ENCODE measurements at regions not wholly inside any gene's neighbourhood (a gene's known extent, or its start where the extent isn't known, plus 50 kb on each side); places are given as distances from the start of the nearest gene placed in this dataset.

DNA sequence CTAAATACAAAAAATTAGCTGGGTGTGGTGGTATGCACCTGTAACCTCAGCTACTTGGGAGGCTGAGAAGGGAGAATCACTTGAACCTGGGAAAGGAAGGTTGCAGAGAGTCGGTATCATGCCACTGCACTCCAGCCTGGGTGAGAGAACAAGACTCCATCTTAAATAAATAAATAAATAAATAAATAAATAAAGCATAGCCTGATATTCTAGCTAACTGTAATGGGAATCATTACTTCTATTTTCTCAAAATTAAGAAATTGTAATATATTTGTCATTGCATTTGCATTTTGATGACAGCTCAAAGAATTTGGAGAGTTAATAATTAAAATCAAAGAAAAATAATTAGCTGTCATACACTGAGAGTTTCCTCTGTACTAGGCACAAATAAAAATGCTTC, 561.1 kb downstream of the EFNB2 start:
- TF ChIP-seq, protein P1, sequence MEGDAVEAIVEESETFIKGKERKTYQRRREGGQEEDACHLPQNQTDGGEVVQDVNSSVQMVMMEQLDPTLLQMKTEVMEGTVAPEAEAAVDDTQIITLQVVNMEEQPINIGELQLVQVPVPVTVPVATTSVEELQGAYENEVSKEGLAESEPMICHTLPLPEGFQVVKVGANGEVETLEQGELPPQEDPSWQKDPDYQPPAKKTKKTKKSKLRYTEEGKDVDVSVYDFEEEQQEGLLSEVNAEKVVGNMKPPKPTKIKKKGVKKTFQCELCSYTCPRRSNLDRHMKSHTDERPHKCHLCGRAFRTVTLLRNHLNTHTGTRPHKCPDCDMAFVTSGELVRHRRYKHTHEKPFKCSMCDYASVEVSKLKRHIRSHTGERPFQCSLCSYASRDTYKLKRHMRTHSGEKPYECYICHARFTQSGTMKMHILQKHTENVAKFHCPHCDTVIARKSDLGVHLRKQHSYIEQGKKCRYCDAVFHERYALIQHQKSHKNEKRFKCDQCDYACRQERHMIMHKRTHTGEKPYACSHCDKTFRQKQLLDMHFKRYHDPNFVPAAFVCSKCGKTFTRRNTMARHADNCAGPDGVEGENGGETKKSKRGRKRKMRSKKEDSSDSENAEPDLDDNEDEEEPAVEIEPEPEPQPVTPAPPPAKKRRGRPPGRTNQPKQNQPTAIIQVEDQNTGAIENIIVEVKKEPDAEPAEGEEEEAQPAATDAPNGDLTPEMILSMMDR (IDR thresholded peaks at IDR 0.05) = no peak
- Histone ChIP-seq H3K27me3 (no peaks in the 10 kb centered on the region), H3K4me1 (ENCODE audit: control insufficient read depth in 1 of 2, insufficient read depth in 1 of 2, low read depth in 1 of 2, low read length in 1 of 2) (no peaks in the 10 kb centered on the region), H3K9me3 (no peaks in the 10 kb centered on the region), H3K27ac (no peak overlapping the region), H3K36me3 (no peaks in the 10 kb centered on the region), H3K4me3 (ENCODE audit: low read depth in 1 of 2, low read length in 1 of 2) (no peak overlapping the region)

DNA sequence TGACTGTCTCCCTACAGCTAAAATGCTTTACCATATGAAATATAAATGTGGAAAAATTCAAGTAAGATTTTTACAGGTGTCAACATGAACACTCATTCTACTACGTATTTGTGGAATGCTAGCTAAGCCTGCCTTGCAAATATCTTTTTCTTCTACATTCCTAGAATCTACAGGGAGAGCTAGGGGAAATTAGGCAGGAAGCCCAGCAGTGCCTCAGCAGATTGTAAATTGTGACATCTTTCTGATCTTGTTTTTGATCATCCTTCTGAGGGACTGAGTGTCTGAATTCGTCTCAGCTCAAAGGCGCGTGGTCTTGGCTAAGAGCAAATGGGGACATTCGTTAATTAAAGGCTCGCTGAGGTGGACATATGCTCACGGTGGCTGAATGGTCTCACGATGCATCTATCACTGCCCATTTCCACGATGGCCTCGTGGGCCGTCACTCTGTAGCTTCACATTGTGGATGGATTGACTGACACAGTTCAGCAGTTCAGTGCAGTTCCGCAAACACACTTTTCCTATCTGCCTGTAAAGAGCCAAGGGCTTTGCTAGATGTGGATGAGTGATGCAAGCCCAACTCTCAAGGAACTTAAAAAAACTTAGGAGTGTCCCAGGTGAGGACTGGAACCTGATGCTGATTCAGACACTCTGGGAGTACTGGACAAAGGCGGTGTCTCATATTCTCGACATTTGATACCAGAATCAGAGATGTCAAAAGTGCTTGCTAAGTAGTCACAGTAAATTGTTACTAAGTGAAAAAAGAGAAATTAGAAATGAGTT, 562.5 kb downstream of the EFNB2 start:
- no peaks in the 10 kb centered on the region for H3K27me3 ChIP-seq
- H3K4me1 ChIP-seq (ENCODE audit: control insufficient read depth in 1 of 2, insufficient read depth in 1 of 2, low read depth in 1 of 2, low read length in 1 of 2) = no peaks in the 10 kb centered on the region
- no peaks in the 10 kb centered on the region for H3K36me3 ChIP-seq
- no peak overlapping the region for H3K4me3 ChIP-seq (ENCODE audit: low read depth in 1 of 2, low read length in 1 of 2)
- TF ChIP-seq, protein P1 (IDR thresholded peaks at IDR 0.05) = no peak
- H3K27ac ChIP-seq = no peak overlapping the region
- H3K9me3 ChIP-seq = no peaks in the 10 kb centered on the region

DNA sequence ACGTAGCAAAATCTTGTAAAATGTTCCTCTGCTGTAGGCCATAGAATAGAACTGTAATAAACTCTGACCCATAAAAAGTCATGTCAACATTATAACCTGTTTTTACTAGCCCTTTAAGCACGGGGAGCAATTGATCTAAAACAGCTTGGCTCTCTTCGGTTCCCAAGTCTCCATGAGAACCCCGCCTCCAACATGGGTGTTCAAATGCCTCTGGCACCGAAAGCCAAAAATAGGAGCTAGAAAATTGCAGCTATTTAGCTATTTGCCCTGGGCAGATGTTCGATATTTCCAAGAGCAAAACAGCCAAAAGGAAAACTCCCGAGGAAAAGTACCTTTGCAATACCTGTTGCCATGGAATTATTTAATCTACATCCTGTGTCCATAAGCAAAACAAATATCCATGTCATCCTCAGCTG, 563.1 kb downstream of the EFNB2 start:
- Histone ChIP-seq H3K36me3 (no peaks in the 10 kb centered on the region), H3K4me3 (ENCODE audit: low read depth in 1 of 2, low read length in 1 of 2) (no peak overlapping the region), H3K9me3 (no peaks in the 10 kb centered on the region), H3K4me1 (ENCODE audit: control insufficient read depth in 1 of 2, insufficient read depth in 1 of 2, low read depth in 1 of 2, low read length in 1 of 2) (no peaks in the 10 kb centered on the region), H3K27ac (no peak overlapping the region), H3K27me3 (no peaks in the 10 kb centered on the region)
- TF ChIP-seq, protein P1 (IDR thresholded peaks at IDR 0.05) = no peak

DNA sequence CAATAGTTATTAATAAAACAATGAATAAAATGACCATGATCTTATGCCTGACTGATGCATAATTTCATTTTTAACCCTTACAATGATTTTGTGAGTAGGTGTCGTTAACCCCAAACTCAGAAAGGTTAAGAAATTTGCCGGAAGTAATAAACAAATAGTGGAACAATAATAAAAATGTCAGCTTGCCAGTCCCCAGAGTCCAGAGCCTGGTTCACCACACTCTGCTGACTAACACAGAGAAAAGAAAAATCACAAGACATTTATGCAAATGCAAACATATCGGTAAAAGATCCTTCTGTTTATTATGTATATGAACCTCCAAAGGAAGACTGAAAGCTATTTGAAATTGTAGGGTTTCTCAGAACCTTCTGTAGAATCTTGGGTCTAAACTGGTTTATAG, 563.7 kb downstream of the EFNB2 start:
- no peaks in the 10 kb centered on the region for H3K27me3 ChIP-seq
- no peak overlapping the region for H3K4me3 ChIP-seq (ENCODE audit: low read depth in 1 of 2, low read length in 1 of 2)

DNA sequence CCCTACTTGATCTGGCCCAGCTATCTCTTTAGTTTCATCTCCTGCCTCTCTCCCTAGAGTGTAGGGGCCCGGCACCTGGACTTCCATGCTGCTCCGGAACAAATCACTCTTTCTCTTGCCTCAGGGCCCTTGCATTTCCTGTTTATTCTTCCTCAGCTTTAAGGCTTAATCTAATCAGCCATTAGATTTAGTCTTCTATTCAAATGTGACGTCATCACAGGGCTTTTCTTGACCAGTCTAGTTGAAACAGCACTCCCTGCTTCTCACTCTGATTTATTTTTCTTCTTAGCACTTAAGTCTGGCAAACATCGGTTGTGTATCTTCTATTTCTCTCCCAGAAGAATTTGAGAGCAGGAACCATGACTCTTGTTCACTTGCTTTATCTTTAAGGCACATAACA, 564.1 kb downstream of the EFNB2 start:
- no peaks in the 10 kb centered on the region for H3K27me3 ChIP-seq
- TF ChIP-seq, protein P1 (IDR thresholded peaks at IDR 0.05) = no peak

More for the DNA sequence above, 563.7 kb downstream of the EFNB2 start:
- Histone ChIP-seq H3K4me1 (ENCODE audit: control insufficient read depth in 1 of 2, insufficient read depth in 1 of 2, low read depth in 1 of 2, low read length in 1 of 2) (no peaks in the 10 kb centered on the region), H3K9me3 (no peaks in the 10 kb centered on the region), H3K36me3 (no peaks in the 10 kb centered on the region), H3K27ac (no peak overlapping the region)
- TF ChIP-seq, protein P1 (IDR thresholded peaks at IDR 0.05) = no peak

More for the DNA sequence above, 564.1 kb downstream of the EFNB2 start:
- Histone ChIP-seq H3K27ac (no peak overlapping the region), H3K4me3 (ENCODE audit: low read depth in 1 of 2, low read length in 1 of 2) (no peak overlapping the region), H3K9me3 (no peaks in the 10 kb centered on the region), H3K4me1 (ENCODE audit: control insufficient read depth in 1 of 2, insufficient read depth in 1 of 2, low read depth in 1 of 2, low read length in 1 of 2) (no peaks in the 10 kb centered on the region), H3K36me3 (no peaks in the 10 kb centered on the region)

Data from neutrophil (primary cell).